C4-2B (cell line): ENCODE measurements at regions not wholly inside any gene's neighbourhood (a gene's known extent, or its start where the extent isn't known, plus 50 kb on each side); places are given as distances from the start of the nearest gene placed in this dataset.

Source experiments
- CTCF ChIP-seq: fragments of 450-650 bp; conservative IDR thresholded peaks from 2 replicates; pipeline ENCODE4 v1.5.1; 2017; ENCODE audit warnings: mild to moderate bottlenecking
- ZFX ChIP-seq: fragments of 450-650 bp; IDR thresholded peaks from 2 replicates; pipeline ENCODE4 v1.6.1; 2017

GRCh38 chr20:6401893-6402557, 279.2 kb upstream of the FERMT1 start:
- no peak for TF ChIP-seq CTCF
- no peak for TF ChIP-seq ZFX
